ENCODE measurements at regions not wholly inside any gene's neighbourhood (a gene's known extent, or its start where the extent isn't known, plus 50 kb on each side); places are given as distances from the start of the nearest gene placed in this dataset.
"Not testable (repeated sequence)": the region's sequence is repeated elsewhere in the genome, so short reads cannot be mapped to it uniquely, and the experiment has no call there.

GRCh38 chr3:6704817-6705216, 156.1 kb upstream of the GRM7 start:
- TF ChIP-seq CTCF, POLR2A (IDR thresholded peaks at IDR 0.05): not testable (repeated sequence)
